ENCODE measurements at regions not wholly inside any gene's neighbourhood (a gene's known extent, or its start where the extent isn't known, plus 50 kb on each side); places are given as distances from the start of the nearest gene placed in this dataset.

DNA sequence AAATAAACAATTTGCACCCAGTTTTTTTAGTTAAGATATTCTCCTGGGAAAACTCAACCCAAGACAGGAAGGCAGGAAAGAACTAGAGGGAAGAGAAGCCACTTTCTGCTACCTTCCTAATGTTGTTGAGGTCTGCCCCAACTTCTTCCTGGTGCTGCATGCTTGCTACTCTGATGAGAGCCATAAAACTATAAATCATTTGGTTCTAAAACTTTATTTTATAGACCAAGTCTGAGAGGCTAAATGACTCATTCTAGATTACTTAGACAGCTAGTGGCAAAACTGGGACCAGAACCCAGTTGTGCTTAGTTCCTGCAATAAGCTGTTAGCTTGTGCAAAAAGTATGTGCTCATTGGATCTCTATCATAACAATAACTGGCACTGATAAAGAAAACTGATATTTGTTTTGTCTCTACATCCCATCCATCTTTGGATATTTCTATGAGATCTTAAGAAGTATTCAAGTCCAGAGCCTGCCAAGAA lies 344.9 kb upstream of the SLC14A2 start:
- Histone ChIP-seq H3K79me2 (ENCODE audit: low read depth) (no peaks in the 10 kb centered on the region), H4K20me1 (ENCODE audit: low read depth) (no peaks in the 10 kb centered on the region), H3K27me3 (no peaks in the 10 kb centered on the region), H3K4me2 (no peak overlapping the region), H3K9me3 (ENCODE audit: low read depth) (no peaks in the 10 kb centered on the region), H3K36me3 (no peaks in the 10 kb centered on the region), H3K9ac (no peak overlapping the region), H2AFZ (replicated peaks) (no peak overlapping the region), H3K27ac (no peak overlapping the region), H3K4me3 (no peak overlapping the region), H3F3A (ENCODE audit: low read depth) (no peaks in the 10 kb centered on the region), H3K4me1 (no peaks in the 10 kb centered on the region)
- H3K4me1 Mint-ChIP-seq = no peaks in the 10 kb centered on the region
- H3K27me3 Mint-ChIP-seq (ENCODE audit: insufficient read depth, low read depth) = peaks cover 2% of the 10 kb centered on the region
- no peak overlapping the region for H3K4me3 Mint-ChIP-seq
- DNase-seq (ENCODE audit: low spot score) = no peak
- TF ChIP-seq, protein P1, sequence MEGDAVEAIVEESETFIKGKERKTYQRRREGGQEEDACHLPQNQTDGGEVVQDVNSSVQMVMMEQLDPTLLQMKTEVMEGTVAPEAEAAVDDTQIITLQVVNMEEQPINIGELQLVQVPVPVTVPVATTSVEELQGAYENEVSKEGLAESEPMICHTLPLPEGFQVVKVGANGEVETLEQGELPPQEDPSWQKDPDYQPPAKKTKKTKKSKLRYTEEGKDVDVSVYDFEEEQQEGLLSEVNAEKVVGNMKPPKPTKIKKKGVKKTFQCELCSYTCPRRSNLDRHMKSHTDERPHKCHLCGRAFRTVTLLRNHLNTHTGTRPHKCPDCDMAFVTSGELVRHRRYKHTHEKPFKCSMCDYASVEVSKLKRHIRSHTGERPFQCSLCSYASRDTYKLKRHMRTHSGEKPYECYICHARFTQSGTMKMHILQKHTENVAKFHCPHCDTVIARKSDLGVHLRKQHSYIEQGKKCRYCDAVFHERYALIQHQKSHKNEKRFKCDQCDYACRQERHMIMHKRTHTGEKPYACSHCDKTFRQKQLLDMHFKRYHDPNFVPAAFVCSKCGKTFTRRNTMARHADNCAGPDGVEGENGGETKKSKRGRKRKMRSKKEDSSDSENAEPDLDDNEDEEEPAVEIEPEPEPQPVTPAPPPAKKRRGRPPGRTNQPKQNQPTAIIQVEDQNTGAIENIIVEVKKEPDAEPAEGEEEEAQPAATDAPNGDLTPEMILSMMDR (IDR thresholded peaks at IDR 0.05) = no peak
- no peak for TF ChIP-seq EZH2phosphoT487 (IDR thresholded peaks at IDR 0.05)
- TF ChIP-seq EZH2 (IDR thresholded peaks at IDR 0.05) = no peak
- peaks cover 3% of the 10 kb centered on the region for H3K9me3 Mint-ChIP-seq
- no peaks in the 10 kb centered on the region for H3K36me3 Mint-ChIP-seq
- H3K27ac Mint-ChIP-seq = no peak overlapping the region

DNA sequence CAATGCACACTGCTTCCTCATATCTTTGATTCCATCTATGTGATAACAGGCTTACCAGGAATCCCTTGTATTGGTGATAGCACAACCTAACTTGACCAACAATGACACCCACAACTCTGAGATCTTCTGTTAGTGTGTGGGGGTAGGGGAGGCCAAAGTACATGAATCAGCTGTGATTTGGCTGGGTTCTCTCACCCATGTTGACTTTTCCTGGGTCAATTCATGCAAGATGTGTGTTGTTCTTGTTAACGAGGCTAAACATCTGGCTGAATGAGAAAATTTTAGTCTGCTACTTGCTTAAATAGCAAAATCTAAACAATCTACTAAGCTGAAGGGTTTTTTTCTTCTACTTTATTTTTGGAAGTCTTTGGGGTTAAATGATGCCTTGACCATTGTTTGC lies 341.2 kb upstream of the SLC14A2 start:
- Histone ChIP-seq H3K9me3 (ENCODE audit: low read depth) (no peaks in the 10 kb centered on the region), H3K79me2 (ENCODE audit: low read depth) (no peaks in the 10 kb centered on the region), H3F3A (ENCODE audit: low read depth) (no peaks in the 10 kb centered on the region), H4K20me1 (ENCODE audit: low read depth) (no peaks in the 10 kb centered on the region), H3K27me3 (no peaks in the 10 kb centered on the region), H2AFZ (replicated peaks) (no peak overlapping the region), H3K9ac (no peak overlapping the region), H3K4me3 (no peak overlapping the region), H3K27ac (no peak overlapping the region), H3K4me1 (no peaks in the 10 kb centered on the region), H3K4me2 (no peak overlapping the region), H3K36me3 (no peaks in the 10 kb centered on the region)
- Mint-ChIP-seq H3K4me1 (no peaks in the 10 kb centered on the region), H3K27me3 (ENCODE audit: insufficient read depth, low read depth) (peaks cover 2% of the 10 kb centered on the region), H3K4me3 (no peak overlapping the region), H3K27ac (no peak overlapping the region), H3K36me3 (no peaks in the 10 kb centered on the region), H3K9me3 (peaks cover 7% of the 10 kb centered on the region)
- DNase-seq (ENCODE audit: low spot score) = no peak
- TF ChIP-seq, protein P1 (IDR thresholded peaks at IDR 0.05) = no peak
- no peak for TF ChIP-seq EZH2phosphoT487 (IDR thresholded peaks at IDR 0.05)
- no peak for TF ChIP-seq EZH2 (IDR thresholded peaks at IDR 0.05)

DNA sequence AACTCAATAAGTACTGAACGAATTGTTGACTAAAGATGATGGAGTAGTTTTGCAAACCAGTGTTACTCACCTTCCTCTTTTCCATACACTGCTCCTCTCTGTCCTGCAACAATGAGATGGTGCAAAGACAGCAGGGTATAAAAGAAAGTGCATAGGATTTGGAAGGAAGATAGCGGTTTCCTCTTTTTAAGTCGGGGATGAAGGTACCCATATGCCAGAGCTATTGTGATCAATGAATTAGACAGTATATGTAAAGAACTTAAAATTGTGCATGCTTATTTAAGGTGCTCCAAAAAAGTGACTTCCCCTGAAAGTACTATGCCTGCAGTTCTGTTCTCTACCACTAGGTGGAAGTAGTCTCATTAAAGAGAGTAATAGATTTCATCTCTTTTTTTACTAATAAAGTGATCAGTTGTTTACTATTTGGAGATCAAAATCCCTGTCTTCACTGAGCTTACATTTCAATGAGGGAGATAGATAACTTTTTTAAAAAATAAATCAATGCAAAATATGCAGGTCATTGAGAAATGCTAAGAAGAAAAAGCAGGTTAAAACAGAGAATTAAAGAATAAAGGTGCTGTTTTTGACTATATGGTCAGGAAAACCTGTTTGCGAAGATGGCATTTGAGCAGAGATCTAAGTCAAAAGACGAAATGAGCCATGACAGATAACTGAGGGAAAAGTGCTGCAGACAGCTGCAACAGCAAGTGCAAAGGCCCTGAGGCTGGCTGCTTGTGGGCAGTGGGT lies 339.7 kb upstream of the SLC14A2 start:
- Histone ChIP-seq H3K79me2 (ENCODE audit: low read depth) (no peaks in the 10 kb centered on the region), H3F3A (ENCODE audit: low read depth) (no peaks in the 10 kb centered on the region), H3K9ac (no peak overlapping the region), H3K27ac (no peak overlapping the region), H3K36me3 (no peaks in the 10 kb centered on the region), H3K27me3 (no peaks in the 10 kb centered on the region), H3K4me3 (no peak overlapping the region), H3K4me2 (no peak overlapping the region), H4K20me1 (ENCODE audit: low read depth) (no peaks in the 10 kb centered on the region), H2AFZ (replicated peaks) (no peak overlapping the region), H3K9me3 (ENCODE audit: low read depth) (no peaks in the 10 kb centered on the region), H3K4me1 (no peaks in the 10 kb centered on the region)
- DNase-seq (ENCODE audit: low spot score) = peak; percentile 37
- H3K27me3 Mint-ChIP-seq (ENCODE audit: insufficient read depth, low read depth) = peaks cover 2% of the 10 kb centered on the region
- H3K36me3 Mint-ChIP-seq = no peaks in the 10 kb centered on the region
- TF ChIP-seq, protein P1 (IDR thresholded peaks at IDR 0.05) = peak; percentile 83
- TF ChIP-seq EZH2 (IDR thresholded peaks at IDR 0.05) = no peak
- TF ChIP-seq EZH2phosphoT487 (IDR thresholded peaks at IDR 0.05) = no peak
- H3K9me3 Mint-ChIP-seq = peaks cover 7% of the 10 kb centered on the region
- no peaks in the 10 kb centered on the region for H3K4me1 Mint-ChIP-seq
- no peak overlapping the region for H3K27ac Mint-ChIP-seq
- no peak overlapping the region for H3K4me3 Mint-ChIP-seq
